ENCODE measurements at regions not wholly inside any gene's neighbourhood (a gene's known extent, or its start where the extent isn't known, plus 50 kb on each side); places are given as distances from the start of the nearest gene placed in this dataset.

DNA sequence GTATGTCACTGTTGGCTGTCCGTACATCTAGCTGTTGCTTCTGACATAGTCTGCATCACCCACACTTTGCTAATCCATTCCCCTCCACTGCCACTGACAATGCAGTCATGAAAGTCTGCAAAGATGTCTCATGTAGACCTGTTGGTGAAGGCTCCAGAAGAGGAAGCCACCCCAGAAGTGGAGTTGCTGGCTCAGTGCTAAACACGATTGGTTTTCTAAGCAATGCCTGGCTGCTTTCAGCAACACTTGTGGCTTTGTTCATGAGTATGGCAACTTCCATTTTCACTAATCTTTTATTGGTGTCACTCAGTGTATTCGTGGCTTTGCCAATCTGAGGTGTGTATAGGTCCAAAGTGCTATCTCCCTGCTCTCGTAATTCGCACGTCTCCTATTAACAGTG, 288.1 kb downstream of the GADD45G start:
- FAIRE-seq (no peak), DNase-seq (ENCODE audit: low spot score) (no peak)

DNA sequence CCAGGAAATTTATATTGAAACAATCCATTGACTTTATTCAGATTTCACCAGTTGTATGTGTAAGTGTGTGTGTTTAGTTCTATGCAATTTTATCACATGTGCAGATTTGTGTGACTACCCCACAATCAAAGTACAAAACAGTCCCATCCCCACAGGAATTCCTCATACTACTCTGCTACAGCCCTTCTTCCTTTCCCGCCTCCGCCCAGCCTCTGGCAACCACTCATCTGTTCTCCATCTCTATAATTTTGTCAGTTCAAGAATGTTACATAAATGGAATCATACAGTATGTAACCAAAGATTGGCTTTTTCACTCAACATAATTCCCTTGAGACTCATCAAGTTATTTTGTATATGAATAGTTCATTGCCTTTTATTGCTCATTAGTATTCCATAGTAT, 289.1 kb downstream of the GADD45G start:
- DNase-seq (ENCODE audit: low spot score) = no peak
- FAIRE-seq = no peak

DNA sequence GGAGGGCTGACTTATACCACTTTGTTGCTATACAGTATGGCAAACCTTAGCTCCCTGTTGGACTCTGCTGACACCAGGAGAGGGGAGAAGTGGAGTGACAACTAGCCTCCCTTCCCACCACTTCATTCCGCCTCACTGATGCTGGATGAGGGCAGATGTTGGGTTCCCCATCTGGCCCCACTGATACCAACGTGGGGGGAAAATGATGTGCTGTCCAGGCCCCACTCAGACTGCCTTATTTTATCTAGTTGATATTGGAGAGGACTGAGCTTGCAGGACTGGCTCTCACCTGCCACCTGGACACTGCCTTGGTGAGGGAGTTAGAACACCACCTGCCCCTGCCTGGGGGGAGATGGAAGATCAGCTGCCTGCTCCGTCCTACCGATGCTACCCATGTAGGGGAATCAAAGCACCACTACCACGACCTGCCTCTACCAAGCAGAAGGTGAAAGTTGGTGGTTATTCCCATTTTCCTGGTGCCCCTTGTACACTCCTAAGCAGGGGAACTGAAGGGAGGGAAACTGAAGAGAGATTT, 292.1 kb downstream of the GADD45G start:
- no peak for DNase-seq (ENCODE audit: low spot score)
- FAIRE-seq = no peak

DNA sequence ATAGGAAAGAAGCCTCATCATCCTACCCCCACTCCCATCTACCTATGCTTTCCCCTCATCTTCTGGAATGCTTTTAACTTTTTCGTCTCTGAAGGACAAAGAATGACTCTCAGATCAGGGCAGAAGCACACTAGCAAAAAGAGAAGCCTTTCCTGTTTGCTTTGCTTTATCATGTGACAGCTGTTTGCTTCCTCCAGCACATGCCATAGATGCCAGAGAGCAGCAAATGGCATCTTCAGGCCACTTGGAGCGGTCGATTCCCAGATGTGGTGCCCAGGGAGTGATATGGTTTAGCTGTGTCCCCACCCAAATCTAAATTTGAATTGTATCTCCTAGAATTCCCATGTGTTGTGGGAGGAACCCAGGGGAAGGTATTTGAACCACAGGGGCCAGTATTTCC, 294.8 kb downstream of the GADD45G start:
- DNase-seq (ENCODE audit: low spot score) = no peak
- no peak for FAIRE-seq

DNA sequence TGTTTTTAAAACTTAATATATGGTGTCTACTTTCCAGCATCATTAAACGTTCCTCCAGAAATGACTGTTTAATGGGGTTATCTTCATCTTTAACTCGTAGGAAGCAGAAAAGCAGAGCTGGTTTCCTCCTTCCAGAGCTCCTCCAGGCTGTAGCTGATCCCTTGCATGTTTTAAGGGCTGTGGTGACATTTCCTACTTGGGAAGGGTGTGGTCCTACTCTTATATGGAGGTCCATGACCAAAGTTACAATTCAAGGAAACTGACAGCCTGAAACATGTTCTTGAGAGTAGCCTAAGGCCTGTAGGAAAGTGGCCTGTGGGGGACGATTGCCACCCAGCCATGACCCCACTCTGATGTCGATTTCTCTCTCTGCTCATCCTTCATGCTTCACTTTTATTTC, 297.1 kb downstream of the GADD45G start:
- no peak for DNase-seq (ENCODE audit: low spot score)
- FAIRE-seq = no peak

DNA sequence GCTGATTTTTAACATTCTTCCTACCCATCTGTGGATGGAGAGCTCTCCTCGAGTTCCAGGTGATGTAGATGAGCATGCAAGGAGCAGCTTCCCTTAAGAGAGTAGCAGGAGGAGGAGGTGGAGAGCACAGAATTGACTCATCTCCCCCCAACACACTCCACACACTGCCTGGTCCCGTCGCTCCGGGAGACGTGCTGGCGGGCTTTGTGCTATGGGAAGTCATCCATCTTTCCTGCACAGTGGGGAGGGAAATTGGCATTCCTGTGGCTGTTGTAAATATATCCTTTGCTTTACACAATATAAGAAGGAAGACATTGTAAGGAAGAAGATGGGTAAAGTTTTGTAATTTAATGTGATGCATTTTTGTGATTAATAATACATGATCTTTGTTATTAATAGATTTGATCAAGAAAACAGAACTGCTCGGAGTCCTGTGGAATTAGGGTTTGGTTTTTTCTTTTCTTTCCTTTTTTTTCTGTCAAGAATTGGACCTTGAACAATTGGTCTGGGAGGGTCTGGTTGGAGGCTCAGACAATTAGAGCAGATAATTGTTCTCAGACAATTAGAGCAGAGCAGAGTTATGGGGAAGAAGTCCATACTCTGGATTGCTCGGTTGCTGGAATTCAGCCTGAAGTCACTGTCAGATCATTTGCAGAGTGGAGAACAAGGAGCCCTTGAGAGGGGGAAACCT, 297.8 kb downstream of the GADD45G start:
- no peak for DNase-seq (ENCODE audit: low spot score)
- FAIRE-seq = no peak

DNA sequence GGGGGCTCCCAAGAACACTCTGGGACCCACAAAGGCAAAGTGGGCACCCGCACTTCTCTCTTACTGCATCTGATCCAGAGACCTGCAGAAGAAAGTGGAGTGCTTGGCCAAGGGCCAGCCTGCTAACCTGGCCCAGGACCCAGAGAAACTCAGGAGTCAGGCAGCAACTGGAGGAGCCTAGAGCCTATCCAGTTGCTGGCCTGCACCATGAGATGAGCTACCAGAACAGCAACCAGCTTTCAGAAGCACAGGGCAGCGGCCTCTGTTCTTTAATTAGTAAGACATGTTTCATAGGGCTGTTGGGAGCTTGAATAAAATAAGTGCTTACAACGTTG, 298.3 kb downstream of the GADD45G start:
- no peak for DNase-seq (ENCODE audit: low spot score)
- no peak for FAIRE-seq

DNA sequence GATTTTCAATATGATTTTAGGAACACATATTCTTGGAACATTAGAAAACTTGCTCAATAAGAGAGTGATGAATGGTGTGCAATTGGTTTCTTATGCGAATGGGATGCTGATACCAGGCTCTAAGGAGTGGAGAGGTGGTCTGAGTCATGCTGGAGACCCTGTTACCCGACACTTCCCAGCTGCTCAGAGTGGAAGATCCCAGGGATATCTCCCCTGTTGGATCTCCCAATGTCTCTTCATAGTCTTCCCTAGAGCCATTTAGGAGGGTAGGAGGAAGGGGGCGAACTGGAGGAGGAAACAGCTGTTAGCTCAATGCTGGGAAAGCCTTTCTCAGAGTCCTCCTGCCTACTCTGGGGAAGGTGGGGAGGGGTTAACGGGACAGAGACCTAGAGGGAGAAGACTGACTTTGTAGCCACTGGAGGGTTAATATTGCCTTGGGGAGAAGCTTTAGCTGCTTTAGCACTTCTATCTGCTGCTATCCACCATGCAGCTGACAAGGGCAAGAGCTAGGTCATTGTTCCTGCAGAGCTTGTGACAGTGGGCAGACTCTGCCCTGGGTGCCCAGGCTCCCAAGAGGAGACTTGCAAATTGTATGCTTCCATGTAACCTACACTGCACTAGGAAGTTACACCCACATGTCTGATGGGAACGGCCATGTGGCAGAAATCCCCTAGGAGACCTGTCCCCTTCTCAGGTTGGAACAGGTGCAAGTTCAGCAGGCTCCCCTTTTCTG, 301.0 kb downstream of the GADD45G start:
- DNase-seq (ENCODE audit: low spot score) (no peak), FAIRE-seq (no peak)

DNA sequence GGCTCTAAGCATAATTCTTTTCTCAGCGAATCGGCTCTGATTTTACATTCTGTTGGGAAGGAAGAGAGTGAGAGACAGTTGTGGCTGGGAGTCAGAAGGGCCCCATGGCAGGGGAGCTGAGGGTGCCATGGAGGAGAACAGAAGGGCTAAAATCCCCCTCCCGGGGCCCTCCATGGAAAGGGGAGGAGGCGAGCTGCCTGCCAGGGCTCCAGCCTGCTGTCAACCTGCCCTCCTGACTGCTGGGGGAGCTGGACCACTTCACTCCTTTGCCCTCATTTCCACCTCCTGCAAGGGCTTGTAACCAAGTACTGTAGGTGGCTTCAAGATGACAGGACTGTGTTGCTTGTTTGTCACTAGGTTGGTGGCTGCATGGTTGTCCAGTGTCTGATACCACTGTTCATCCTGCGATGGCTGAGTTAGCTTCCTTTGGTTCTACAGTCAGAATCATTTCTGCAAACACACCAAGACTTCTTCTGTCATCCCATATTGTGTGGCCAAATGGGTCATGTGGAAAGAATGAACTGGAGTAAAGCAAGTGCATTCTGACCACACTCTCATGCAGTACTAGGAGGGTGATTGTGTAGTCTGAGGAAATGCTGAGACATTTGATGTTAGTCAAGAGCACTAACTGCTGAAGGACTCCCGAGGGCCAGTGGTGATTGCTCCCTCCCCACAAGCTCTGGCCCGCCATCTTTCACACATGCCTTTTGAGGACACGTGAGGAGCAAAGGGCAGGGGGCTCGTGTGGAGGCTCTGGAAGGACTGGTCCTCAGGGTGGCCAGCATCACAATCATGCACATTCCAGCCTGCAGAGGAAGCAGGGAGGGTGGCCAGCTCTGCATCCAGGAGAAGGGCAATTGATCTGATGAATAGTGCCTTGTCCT, 307.2 kb downstream of the GADD45G start:
- DNase-seq (ENCODE audit: low spot score) (no peak), FAIRE-seq (no peak)

DNA sequence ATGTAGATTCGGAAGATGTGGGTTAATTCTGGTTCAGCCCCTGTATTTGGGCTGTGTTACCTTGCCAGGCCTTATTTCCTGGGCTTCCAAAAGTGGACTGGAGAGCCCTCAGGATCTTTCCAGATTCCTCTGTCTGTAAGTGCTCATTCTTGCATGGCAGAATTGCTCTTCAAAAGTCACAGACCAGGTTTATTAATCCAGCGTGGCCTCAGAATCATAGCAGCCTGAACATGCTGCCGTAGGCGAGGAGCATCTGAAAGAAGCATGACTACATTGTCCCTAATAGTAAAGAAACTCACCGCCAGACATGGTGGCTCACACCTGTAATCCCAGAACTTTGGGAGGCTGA, 307.8 kb downstream of the GADD45G start:
- DNase-seq (ENCODE audit: low spot score) (no peak), FAIRE-seq (no peak)

DNA sequence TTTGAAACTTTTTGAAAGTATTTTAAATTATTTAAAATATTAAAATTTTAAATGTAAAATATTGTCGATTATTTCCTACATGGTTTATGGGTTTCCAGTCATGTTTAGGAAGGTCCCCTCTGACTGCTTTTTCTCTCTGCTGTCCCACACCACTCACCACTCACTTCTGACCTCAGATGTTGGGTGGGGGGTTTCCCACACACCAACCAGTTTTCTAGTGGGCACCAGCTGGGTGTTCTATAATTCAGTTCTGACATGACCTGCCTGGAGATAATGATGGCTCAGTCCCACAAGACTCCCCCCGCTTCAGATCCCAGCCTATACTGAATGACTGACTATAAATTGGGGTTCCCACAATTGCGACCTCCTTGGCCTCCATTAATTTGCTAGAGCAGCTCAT, 310.4 kb downstream of the GADD45G start:
- no peak for FAIRE-seq

DNA sequence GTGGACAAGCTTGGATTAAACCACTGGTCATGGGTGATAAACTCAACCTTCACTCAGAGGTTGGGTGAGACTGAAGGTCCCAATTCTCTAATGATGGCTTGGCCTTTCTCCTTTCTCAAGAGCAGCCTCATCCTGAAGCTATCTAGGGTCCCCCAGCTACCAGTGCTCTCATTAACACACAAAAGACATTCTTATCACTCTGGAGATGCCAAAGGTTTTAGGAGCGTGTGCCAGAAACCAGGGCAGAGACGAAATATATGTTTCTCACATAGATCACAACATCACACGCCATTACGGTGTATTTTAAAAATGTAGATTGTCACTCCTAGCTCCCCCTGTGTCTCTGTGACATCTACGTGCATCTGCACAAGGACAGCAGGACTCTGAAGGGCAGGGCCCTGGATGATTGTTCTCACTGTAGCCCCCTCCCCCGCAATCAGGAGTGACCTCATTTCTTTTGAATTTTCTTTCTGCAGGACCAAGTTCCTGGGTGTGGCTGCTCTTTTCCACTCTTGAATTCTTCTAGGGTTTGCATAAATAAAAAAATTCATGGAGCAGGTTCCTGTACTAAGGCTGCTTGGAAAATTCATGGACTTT, 311.3 kb downstream of the GADD45G start:
- no peak for FAIRE-seq
- no peak for DNase-seq (ENCODE audit: low spot score)

More for the DNA sequence above, 310.4 kb downstream of the GADD45G start:
- DNase-seq (ENCODE audit: low spot score) = no peak

DNA sequence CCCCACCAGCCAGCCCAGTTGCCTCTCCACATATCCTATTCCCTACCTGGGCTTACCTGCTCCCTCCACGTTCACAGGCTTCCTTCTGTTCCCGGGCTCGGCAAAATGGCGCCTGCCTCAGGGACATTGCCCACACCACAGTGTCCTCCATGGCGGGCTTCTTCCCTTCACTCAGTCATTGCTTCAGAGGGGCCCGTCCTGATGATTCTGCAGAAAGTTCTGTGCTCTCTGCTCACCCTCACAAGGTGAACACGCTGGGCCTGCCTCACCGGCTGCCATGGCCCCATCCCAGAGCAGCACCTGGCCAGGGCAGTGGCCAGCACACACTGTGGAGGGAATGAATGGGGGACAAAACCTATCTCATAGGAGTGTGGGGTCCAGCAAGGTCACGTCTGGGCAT, 313.0 kb downstream of the GADD45G start:
- DNase-seq (ENCODE audit: low spot score) (no peak), FAIRE-seq (no peak)

DNA sequence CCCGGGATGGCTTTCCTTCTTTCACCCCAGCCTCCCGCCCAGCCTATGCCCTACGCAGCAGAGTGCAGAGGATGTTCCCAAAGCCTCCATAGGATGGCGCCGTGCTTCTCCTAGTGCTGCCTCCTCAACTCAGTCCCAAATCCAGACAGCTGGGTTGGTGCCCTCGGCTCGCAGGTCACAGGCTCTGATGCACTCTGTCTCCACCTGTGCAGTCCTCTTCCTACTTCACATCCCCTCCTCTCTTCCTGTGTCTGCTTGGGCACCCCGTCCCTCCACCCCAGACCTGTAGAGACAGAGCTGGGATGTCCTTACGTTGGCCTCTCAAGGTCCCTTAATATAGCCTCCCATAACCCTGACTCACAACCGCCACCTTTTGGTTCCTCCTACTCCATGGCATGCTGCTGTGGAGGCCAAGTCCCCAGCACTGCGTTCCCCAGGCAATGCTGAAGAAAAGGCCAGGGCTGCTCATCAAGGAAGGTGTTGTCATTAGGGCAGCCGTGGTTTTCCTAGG, 314.4 kb downstream of the GADD45G start:
- no peak for FAIRE-seq
- DNase-seq (ENCODE audit: low spot score) = no peak

DNA sequence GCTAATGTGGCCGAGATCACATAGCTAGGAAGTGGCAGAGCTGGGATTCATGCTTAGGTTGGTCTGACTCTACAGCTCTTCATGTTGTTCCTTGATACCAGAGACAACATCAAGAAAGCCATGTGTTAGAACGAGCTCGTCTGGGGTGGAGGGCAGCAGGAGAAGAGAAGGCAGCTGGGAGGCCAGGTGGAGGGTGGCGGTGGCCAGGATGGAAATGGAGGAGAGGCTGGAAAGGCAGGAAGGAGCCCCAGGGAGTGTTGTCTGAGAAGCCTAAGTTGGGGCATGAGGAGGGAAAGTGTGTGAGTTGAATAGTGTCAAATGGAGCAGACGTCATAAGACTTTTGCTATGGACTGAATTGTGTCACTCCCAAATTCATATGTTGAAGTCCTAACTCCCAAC, 315.3 kb downstream of the GADD45G start:
- DNase-seq (ENCODE audit: low spot score) = no peak

DNA sequence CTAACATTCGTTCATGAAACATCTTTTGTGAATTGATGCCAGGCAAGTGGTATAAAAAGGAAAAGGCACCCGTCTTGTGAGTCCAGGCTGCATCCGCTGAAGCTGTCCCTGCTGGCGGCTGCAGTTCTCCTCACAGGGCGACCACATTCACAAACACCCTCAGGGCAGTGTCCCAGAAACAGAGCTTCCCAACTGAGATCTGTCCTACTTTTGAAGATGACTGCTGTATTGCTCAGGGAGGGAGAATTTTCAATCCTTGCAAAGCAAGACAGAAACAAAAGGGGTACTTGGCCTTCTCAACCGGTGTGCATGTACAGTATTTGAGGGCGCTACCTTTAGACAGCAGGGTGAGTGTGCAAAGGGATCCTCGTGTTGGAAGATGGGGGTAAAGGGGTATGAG, 316.1 kb downstream of the GADD45G start:
- no peak for FAIRE-seq

More for the DNA sequence above, 315.3 kb downstream of the GADD45G start:
- FAIRE-seq = no peak

DNA sequence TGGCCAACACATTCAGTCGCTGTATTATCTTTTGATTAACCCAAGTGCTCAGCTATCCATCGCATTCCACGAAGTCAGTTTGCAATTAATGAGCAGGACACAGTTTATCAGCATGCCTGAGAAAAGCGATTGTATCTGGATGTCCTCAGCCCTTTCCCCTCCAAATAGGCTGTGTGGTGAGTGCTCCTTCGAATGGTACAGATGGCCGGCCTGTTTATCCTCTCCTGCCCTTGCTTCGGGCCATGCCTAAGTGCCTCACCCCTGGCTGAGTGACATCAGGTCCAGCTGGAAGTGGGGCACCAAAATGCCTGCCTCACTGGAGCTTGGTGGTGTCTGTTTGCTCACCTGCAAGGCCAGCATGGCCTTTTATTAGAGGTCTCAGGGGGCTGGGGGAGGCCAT, 317.3 kb downstream of the GADD45G start:
- FAIRE-seq (no peak), DNase-seq (ENCODE audit: low spot score) (no peak)

More for the DNA sequence above, 316.1 kb downstream of the GADD45G start:
- no peak for DNase-seq (ENCODE audit: low spot score)

DNA sequence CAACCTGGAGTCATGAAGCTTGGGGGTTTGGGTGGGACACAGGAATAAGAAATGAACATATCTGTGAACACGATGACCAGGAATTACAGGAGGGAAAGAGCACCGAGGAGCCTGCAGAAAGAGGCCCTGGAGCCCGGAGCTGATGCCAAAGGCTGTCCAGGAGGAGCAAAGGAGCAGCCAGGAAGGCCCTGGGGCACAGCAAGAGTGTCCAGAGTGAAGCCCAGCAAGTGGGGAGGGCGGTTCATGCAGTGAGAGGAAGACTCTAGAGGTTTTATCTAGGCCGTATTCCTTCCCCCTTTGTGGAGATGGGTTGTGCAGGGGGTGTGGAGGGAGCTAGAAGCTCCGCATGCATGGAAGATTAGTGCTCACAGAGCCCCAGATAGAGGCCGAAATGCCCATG, 318.4 kb downstream of the GADD45G start:
- FAIRE-seq (no peak), DNase-seq (ENCODE audit: low spot score) (no peak)

DNA sequence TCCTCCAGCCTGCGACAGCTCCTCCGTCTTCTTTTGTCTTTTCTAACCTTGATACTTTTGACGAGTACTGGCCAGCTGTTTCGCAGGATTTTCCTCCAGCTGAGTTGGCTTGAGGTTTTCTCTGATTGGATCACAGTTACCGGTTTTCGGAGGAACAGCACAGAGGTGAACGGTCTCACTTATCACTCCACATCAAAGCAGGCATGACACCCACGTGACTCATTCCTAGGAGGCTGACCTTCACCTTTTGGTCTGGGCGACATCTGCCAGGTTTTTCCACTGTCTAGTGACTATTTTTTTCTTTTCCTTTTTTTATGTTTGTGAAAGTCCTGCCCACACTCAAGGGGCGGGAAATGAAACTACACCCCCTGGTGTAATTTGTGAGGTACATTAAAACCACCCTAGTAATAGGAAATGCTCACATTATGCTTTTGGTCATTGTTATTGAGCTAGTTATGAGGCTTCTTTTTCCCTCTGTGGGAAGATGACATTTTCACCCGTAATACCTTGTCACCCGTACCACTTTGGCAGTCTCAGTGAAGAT, 319.2 kb downstream of the GADD45G start:
- DNase-seq (ENCODE audit: low spot score) (peak; percentile 19), FAIRE-seq (no peak)

DNA sequence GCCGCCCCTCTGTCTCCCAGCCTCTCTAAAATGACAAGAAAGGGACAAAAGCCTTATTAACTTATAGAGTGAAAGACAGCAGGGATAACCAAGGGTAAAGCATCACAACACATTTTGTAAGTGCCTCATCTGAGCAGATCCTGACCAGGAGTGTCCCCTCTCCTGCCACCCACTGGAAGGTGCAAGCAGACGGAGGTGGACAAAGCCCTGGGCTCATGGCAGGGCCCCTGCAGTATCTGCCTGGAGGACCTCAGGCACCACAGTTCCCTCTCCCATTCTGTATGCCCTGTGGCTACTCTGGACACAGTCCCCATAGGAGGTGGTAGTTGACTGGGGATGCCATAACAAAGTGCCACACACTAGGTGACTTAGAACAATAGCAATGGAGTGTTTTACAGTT, 319.8 kb downstream of the GADD45G start:
- FAIRE-seq = no peak
- no peak for DNase-seq (ENCODE audit: low spot score)

DNA sequence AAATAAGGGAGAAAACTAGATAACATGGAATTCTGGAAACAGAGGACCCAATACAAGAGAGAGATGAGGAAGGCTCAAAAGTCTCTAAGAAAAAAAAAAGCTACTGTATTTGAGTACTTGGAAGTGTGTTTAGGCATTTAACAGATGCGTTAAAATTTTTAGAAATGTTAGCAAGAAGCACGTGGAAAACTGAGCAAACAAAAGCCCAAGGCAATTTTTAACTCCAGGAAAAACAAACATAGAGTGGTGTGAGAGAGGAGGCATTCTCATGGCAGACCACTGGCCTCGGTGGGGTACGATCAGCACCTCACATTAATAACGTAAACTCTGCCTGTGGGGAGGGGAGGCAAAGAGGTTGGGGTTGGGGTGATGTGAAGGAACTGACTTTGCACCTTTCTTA, 321.4 kb downstream of the GADD45G start:
- FAIRE-seq (no peak), DNase-seq (ENCODE audit: low spot score) (no peak)

Data from RCC 7860 (cell line).